HUES48 (cell line): ENCODE measurements at regions not wholly inside any gene's neighbourhood (a gene's known extent, or its start where the extent isn't known, plus 50 kb on each side); places are given as distances from the start of the nearest gene placed in this dataset.
"Not testable (repeated sequence)": the region's sequence is repeated elsewhere in the genome, so short reads cannot be mapped to it uniquely, and the experiment has no call there.

ENCODE experiments used
- H3K27ac ChIP-seq: one replicate; pipeline ENCODE4 v1.7.0; 2013; ENCODE audit warnings: low read depth, low read length, inconsistent platforms
- H3K27me3 ChIP-seq: 2 replicates; pipeline ENCODE4 v1.6.1; 2013; ENCODE audit warnings: mild to moderate bottlenecking, low read length; ENCODE audit not compliant: control insufficient read depth, insufficient read depth
- H3K36me3 ChIP-seq: 2 replicates; pipeline ENCODE4 v1.6.1; 2013; ENCODE audit warnings: low read length; ENCODE audit not compliant: control insufficient read depth, insufficient read depth
- H3K4me1 ChIP-seq: 2 replicates; pipeline ENCODE4 v1.6.1; 2013; ENCODE audit warnings: mild to moderate bottlenecking, low read length; ENCODE audit not compliant: control insufficient read depth, insufficient read depth
- H3K4me3 ChIP-seq: 2 replicates; pipeline ENCODE4 v1.5.1; 2013; ENCODE audit warnings: mild to moderate bottlenecking, low read depth, low read length
- H3K9ac ChIP-seq: 2 replicates; pipeline ENCODE4 v1.6.1; 2013; ENCODE audit warnings: mild to moderate bottlenecking, low read depth, low read length, moderate library complexity
- H3K9me3 ChIP-seq: 2 replicates; pipeline ENCODE4 v1.6.1; 2013; ENCODE audit warnings: low read length; ENCODE audit not compliant: control insufficient read depth, insufficient read depth

GRCh38 chr7:80047032-80047431, 87.6 kb upstream of the GNAI1 start:
- H3K4me3 ChIP-seq: no peak overlapping the region
- no peak overlapping the region for H3K27ac ChIP-seq
- peaks cover 18% of the 10 kb centered on the region for H3K9me3 ChIP-seq
- H3K36me3 ChIP-seq: no peaks in the 10 kb centered on the region
- H3K4me1 ChIP-seq: no peaks in the 10 kb centered on the region
- H3K9ac ChIP-seq: no peak overlapping the region
- no peaks in the 10 kb centered on the region for H3K27me3 ChIP-seq

GRCh38 chr7:80044796-80045195, 89.8 kb upstream of the GNAI1 start:
- Histone ChIP-seq H3K9ac (no peak overlapping the region), H3K27me3 (no peaks in the 10 kb centered on the region), H3K36me3 (no peaks in the 10 kb centered on the region), H3K27ac (no peak overlapping the region), H3K4me1 (no peaks in the 10 kb centered on the region), H3K9me3 (peaks cover 18% of the 10 kb centered on the region), H3K4me3 (no peak overlapping the region)

GRCh38 chr7:80040752-80041151, 93.9 kb upstream of the GNAI1 start:
- peaks cover 16% of the 10 kb centered on the region for H3K9me3 ChIP-seq
- no peaks in the 10 kb centered on the region for H3K36me3 ChIP-seq
- peaks cover 7% of the 10 kb centered on the region; the same call in 1 of the 2 replicates for H3K4me1 ChIP-seq
- no peak overlapping the region for H3K4me3 ChIP-seq
- no peak overlapping the region for H3K9ac ChIP-seq
- H3K27me3 ChIP-seq: no peaks in the 10 kb centered on the region
- H3K27ac ChIP-seq: no peak overlapping the region

- H3K36me3 ChIP-seq: no peaks in the 10 kb centered on the region
- no peak overlapping the region for H3K9ac ChIP-seq
- no peaks in the 10 kb centered on the region for H3K27me3 ChIP-seq
These were observed 94.3 kb upstream of the GNAI1 start for GRCh38 chr7:80040335-80040734.

DNA sequence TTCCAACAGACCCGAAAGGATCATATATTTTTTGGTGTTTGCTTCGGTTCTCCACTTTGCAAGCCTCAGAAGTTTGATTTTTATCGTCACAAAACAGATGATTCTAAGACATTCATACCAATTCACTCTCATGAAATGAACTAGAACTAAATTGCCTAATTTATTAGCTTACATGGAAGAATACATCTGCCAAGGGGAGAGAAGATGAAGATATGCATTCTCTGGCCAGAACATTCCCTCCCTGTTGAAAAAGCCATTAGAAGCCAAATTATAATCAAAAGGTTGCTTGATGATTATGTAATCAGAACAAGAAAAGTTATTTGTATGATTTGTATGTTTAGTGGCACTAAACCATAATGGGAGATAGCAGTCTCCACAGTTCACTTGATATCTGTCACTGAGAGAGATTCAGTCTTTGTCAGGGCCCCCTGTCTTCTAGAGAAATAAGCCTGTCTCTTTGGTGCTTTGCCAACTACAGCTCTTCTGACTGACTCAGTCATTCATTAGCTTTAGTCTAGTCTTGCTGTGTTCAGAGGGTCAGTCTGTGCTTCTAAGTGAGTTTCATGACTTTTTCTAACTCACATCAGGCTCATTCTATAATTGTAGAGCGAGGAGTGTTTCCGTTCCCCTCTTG, 95.3 kb upstream of the GNAI1 start:
- H3K27me3 ChIP-seq: no peaks in the 10 kb centered on the region
- no peak overlapping the region for H3K4me3 ChIP-seq
- no peak overlapping the region for H3K9ac ChIP-seq
- peaks cover 7% of the 10 kb centered on the region; the same call in 1 of the 2 replicates for H3K4me1 ChIP-seq
- no peaks in the 10 kb centered on the region for H3K36me3 ChIP-seq
- H3K9me3 ChIP-seq: peaks cover 3% of the 10 kb centered on the region; the same call in 1 of the 2 replicates
- H3K27ac ChIP-seq: no peak overlapping the region

More at GRCh38 chr7:80040335-80040734, 94.3 kb upstream of the GNAI1 start:
- Histone ChIP-seq H3K4me3 (no peak overlapping the region), H3K27ac (no peak overlapping the region), H3K4me1 (peaks cover 7% of the 10 kb centered on the region; the same call in 1 of the 2 replicates), H3K9me3 (peaks cover 12% of the 10 kb centered on the region; the same call in 1 of the 2 replicates)

DNA sequence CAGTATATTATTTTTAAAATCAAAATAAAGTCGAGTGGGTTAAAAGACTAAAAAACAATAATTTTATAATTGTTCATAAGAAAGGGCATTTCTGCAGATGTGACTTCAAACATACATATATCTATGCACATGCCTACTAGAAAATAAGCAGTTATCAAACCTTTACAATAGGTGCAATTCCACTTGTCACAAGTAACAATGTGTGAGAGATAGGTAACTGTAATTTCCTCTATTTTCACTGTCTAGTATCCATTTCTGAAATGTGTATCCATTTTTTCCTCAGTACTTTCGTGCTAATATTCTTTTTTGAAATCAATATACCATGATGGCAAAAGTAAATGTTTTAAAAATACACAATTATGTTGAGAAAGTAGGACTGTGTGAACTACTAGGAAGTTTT, 96.9 kb upstream of the GNAI1 start:
- Histone ChIP-seq H3K9me3 (no peaks in the 10 kb centered on the region), H3K4me1 (peaks cover 7% of the 10 kb centered on the region; the same call in 1 of the 2 replicates), H3K4me3 (no peak overlapping the region), H3K36me3 (no peaks in the 10 kb centered on the region), H3K27ac (no peak overlapping the region), H3K27me3 (no peaks in the 10 kb centered on the region), H3K9ac (no peak overlapping the region)

GRCh38 chr7:80036107-80036506, 98.5 kb upstream of the GNAI1 start:
- no peaks in the 10 kb centered on the region for H3K36me3 ChIP-seq
- H3K27ac ChIP-seq: no peak overlapping the region

DNA sequence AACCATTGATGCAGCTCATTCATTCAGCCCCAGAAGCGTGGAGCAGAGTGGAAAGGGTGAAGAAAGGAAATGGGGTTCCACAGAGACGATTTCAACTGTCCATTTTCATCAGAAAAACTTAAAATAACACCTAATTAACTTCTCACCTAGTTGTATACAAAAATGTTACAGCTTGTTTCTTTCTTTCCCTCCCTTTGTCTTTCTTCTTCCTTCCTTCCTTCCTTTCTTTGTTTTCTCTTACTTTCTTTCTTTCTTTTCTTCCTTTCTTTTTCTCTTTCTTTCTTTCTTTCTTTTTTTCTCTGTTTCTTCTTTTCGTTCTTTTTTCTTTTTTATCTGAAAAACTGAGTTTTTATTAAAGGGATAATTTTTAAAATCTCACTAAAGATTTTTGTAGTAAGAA, 105.9 kb upstream of the GNAI1 start:
- Histone ChIP-seq H3K9ac (no peak overlapping the region), H3K36me3 (no peaks in the 10 kb centered on the region), H3K27ac (no peak overlapping the region), H3K4me3 (no peak overlapping the region), H3K4me1 (no peaks in the 10 kb centered on the region), H3K9me3 (no peaks in the 10 kb centered on the region), H3K27me3 (no peaks in the 10 kb centered on the region)

More at GRCh38 chr7:80036107-80036506, 98.5 kb upstream of the GNAI1 start:
- Histone ChIP-seq H3K9ac (no peak overlapping the region), H3K27me3 (no peaks in the 10 kb centered on the region), H3K4me1 (peaks cover 7% of the 10 kb centered on the region; the same call in 1 of the 2 replicates), H3K9me3 (no peaks in the 10 kb centered on the region), H3K4me3 (no peak overlapping the region)

- Histone ChIP-seq H3K27ac (no peak overlapping the region), H3K9ac (no peak overlapping the region), H3K4me1 (no peaks in the 10 kb centered on the region), H3K9me3 (no peaks in the 10 kb centered on the region), H3K4me3 (no peak overlapping the region), H3K27me3 (no peaks in the 10 kb centered on the region), H3K36me3 (no peaks in the 10 kb centered on the region)
These were observed 106.9 kb upstream of the GNAI1 start for GRCh38 chr7:80027611-80028173.

- Histone ChIP-seq H3K4me1 (no peaks in the 10 kb centered on the region), H3K4me3 (no peak overlapping the region), H3K9ac (no peak overlapping the region), H3K27me3 (no peaks in the 10 kb centered on the region), H3K9me3 (no peaks in the 10 kb centered on the region), H3K36me3 (no peaks in the 10 kb centered on the region), H3K27ac (no peak overlapping the region)
These were observed 107.9 kb upstream of the GNAI1 start for GRCh38 chr7:80026766-80027165.

DNA sequence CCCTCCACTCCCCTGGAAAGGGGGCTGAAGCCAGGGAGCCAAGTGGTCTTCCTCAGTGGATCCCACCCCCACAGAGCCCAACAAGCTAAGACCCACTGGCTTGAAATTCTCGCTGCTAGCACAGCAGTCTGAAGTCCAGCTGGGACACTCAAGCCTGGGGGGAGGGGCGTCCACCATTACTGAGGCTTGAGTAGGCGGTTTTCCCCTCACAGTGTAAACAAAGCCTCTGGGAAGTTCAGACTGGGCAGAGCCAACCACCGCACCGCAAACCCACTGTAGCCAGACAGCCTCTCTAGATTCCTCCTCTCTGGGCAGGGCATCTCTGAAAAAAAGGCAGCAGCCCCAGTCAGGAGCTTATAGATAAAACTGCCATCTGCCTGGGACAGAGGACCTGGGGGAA, 114.4 kb upstream of the GNAI1 start:
- not testable (repeated sequence) for H3K9me3 ChIP-seq, H3K4me3 ChIP-seq, H3K9ac ChIP-seq, H3K4me1 ChIP-seq, H3K27ac ChIP-seq, H3K36me3 ChIP-seq, H3K27me3 ChIP-seq
